CD14-positive monocyte (primary cell): ENCODE measurements at regions not wholly inside any gene's neighbourhood (a gene's known extent, or its start where the extent isn't known, plus 50 kb on each side); places are given as distances from the start of the nearest gene placed in this dataset.

Experiments
- DNase-seq, 3 donors: peaks; one replicate each; pipeline ENCODE4 v3.0.0-alpha.2; 2011 to 2022
- H2AFZ ChIP-seq: 2 replicates; pipeline ENCODE4 v1.6.0; 2012; ENCODE audit warnings: mild to moderate bottlenecking, low read depth, low read length, inconsistent platforms; ENCODE audit not compliant: insufficient read depth, poor library complexity, severe bottlenecking
- H3K27ac ChIP-seq, 2 donors: 1 replicate in 1 of 2; 2 replicates in 1 of 2; pipeline ENCODE4 v1.5.1; 2012 to 2013; ENCODE audit warnings: low read length in 2 of 2, control low read depth in 1 of 2, inconsistent platforms in 1 of 2, low read depth in 1 of 2, mild to moderate bottlenecking in 1 of 2
- H3K27me3 ChIP-seq, 2 donors: one replicate each; pipeline versions ENCODE4 v1.6.0 to v1.6.1; 2011 to 2013; ENCODE audit warnings: low read length in 2 of 2; ENCODE audit not compliant: control insufficient read depth in 2 of 2, insufficient read depth in 2 of 2
- H3K36me3 ChIP-seq, 2 donors: replicated peaks in 1 of 2; 1 replicate in 1 of 2; 2 replicates in 1 of 2; pipeline versions ENCODE4 v1.5.1 to v1.6.1; 2012 to 2013; ENCODE audit warnings: low read length in 2 of 2, control low read depth in 1 of 2, inconsistent platforms in 1 of 2, mild to moderate bottlenecking in 1 of 2; ENCODE audit not compliant: insufficient read depth in 2 of 2, control insufficient read depth in 1 of 2
- H3K4me1 ChIP-seq, 2 donors: 1 replicate in 1 of 2; 2 replicates in 1 of 2; pipeline versions ENCODE4 v1.5.1 to v1.6.1; 2012 to 2013; ENCODE audit warnings: low read length in 2 of 2, control low read depth in 1 of 2, inconsistent platforms in 1 of 2, mild to moderate bottlenecking in 1 of 2, moderate library complexity in 1 of 2; ENCODE audit not compliant: insufficient read depth in 2 of 2, control insufficient read depth in 1 of 2
- H3K4me2 ChIP-seq: replicated peaks from 2 replicates; pipeline ENCODE3; 2012; ENCODE audit warnings: low read length, moderate library complexity, mild to moderate bottlenecking; ENCODE audit not compliant: poor library complexity, severe bottlenecking; ENCODE audit errors: extremely low read depth
- H3K4me3 ChIP-seq, 3 experiments: fragments of 200-600 bp in 1 of 3; sonication (generic) in 1 of 3; replicated peaks in 1 of 3; 1 replicate in 2 of 3; 2 replicates in 1 of 3; pipeline ENCODE4 v1.5.1; 2011 to 2013; ENCODE audit warnings: low read length in 3 of 3, mild to moderate bottlenecking in 3 of 3, control low read depth in 2 of 3, low read depth in 2 of 3, inconsistent platforms in 1 of 3, moderate library complexity in 1 of 3
- H3K79me2 ChIP-seq: 2 replicates; pipeline ENCODE4 v1.6.0; 2012; ENCODE audit warnings: mild to moderate bottlenecking, control low read depth, inconsistent platforms, low read length, moderate library complexity; ENCODE audit not compliant: insufficient read depth
- H3K9ac ChIP-seq: 2 replicates; pipeline ENCODE4 v1.6.0; 2017; ENCODE audit warnings: low read length, mild to moderate bottlenecking; ENCODE audit not compliant: insufficient read depth, poor library complexity, severe bottlenecking
- H3K9me3 ChIP-seq, 2 donors: replicated peaks in 1 of 2; 1 replicate in 1 of 2; 2 replicates in 1 of 2; pipeline versions ENCODE4 v1.5.1 to v1.6.1; 2012 to 2013; ENCODE audit warnings: low read length in 2 of 2, control low read depth in 1 of 2; ENCODE audit not compliant: control insufficient read depth in 1 of 2, insufficient read depth in 1 of 2
- H4K20me1 ChIP-seq: 2 replicates; pipeline ENCODE4 v1.6.0; 2012; ENCODE audit warnings: mild to moderate bottlenecking, low read length, control low read depth, moderate library complexity; ENCODE audit not compliant: insufficient read depth
- H3K27ac Mint-ChIP-seq, 7 donors: one replicate each; pipeline ENCODE4 v1.8.0; 2020; ENCODE audit warnings: mild to moderate bottlenecking in 7 of 7, mixed read lengths in 7 of 7, moderate library complexity in 6 of 7, inconsistent platforms in 2 of 7
- H3K27me3 Mint-ChIP-seq, 3 donors: one replicate each; pipeline ENCODE4 v1.8.0; 2021 to 2022; ENCODE audit warnings: low read depth in 3 of 3, mild to moderate bottlenecking in 3 of 3, mixed read lengths in 3 of 3, moderate library complexity in 3 of 3, inconsistent platforms in 1 of 3
- H3K36me3 Mint-ChIP-seq, 2 donors: one replicate each; pipeline ENCODE4 v1.8.0; 2020; ENCODE audit warnings: mixed read lengths in 2 of 2, inconsistent platforms in 1 of 2, mild to moderate bottlenecking in 1 of 2
- H3K4me1 Mint-ChIP-seq: one replicate; pipeline ENCODE4 v1.8.0; 2020; ENCODE audit warnings: mild to moderate bottlenecking, mixed read lengths
- H3K4me3 Mint-ChIP-seq, 2 donors: one replicate each; pipeline ENCODE4 v1.8.0; 2020; ENCODE audit warnings: mild to moderate bottlenecking in 2 of 2, mixed read lengths in 2 of 2, moderate library complexity in 1 of 2
- H3K9me3 Mint-ChIP-seq, 7 donors: one replicate each; pipeline ENCODE4 v1.8.0; 2020 to 2022; ENCODE audit warnings: mixed read lengths in 7 of 7, mild to moderate bottlenecking in 6 of 7, moderate library complexity in 6 of 7, inconsistent platforms in 2 of 7
- CTCF ChIP-seq: fragments of 200-600 bp; IDR thresholded peaks from one replicate; pipeline ENCODE4 v1.8.0; 2022; ENCODE audit warnings: antibody characterized with exemption, mild to moderate bottlenecking
- WGBS: methylation state at CpG from one replicate; pipeline ENCODE4 v1.1.5; 2013; ENCODE audit warnings: missing lambda C conversion rate; ENCODE audit not compliant: insufficient coverage; 5-methylcytosine and 5-hydroxymethylcytosine counted together
- intact Hi-C, 2 donors: fragments of 100-400 bp; cut with micrococcal nuclease; formaldehyde crosslinking; loops; one replicate each; pipeline versions ENCODE4 v1.15.0 to v1.15.1; 2023

GRCh38 chrX:9135901-9136510, 102.1 kb upstream of the FAM9B start:
- intact Hi-C loops = no loop called here
- Mint-ChIP-seq H3K27ac (no peak overlapping the region), H3K36me3 (no peaks in the 10 kb centered on the region), H3K4me1 (no peaks in the 10 kb centered on the region), H3K4me3 (no peak overlapping the region), H3K9me3 (peaks cover 3 to 11% (median 5%) of the 10 kb centered on the region in 7 donors), H3K27me3 (peaks cover 0 to 3% (median 2%) of the 10 kb centered on the region in 3 donors)
- no peaks in the 10 kb centered on the region for H3K4me1 ChIP-seq
- no peaks in the 10 kb centered on the region for H4K20me1 ChIP-seq
- no peaks in the 10 kb centered on the region for H3K36me3 ChIP-seq
- TF ChIP-seq CTCF = no peak
- H3K9ac ChIP-seq = no peak overlapping the region
- no peak overlapping the region for H3K4me3 ChIP-seq
- H3K9me3 ChIP-seq = peaks cover 3 to 4% of the 10 kb centered on the region in 2 donors
- H3K4me2 ChIP-seq = no peak overlapping the region
- WGBS = no CpG with 5 or more reads among the region's 6 CpGs
- H3K27me3 ChIP-seq = peaks cover 0 to 12% of the 10 kb centered on the region in 2 donors
- no peaks in the 10 kb centered on the region for H3K79me2 ChIP-seq
- no peak overlapping the region for H2AFZ ChIP-seq
- DNase-seq = no peak
- H3K27ac ChIP-seq = no peak overlapping the region

DNA sequence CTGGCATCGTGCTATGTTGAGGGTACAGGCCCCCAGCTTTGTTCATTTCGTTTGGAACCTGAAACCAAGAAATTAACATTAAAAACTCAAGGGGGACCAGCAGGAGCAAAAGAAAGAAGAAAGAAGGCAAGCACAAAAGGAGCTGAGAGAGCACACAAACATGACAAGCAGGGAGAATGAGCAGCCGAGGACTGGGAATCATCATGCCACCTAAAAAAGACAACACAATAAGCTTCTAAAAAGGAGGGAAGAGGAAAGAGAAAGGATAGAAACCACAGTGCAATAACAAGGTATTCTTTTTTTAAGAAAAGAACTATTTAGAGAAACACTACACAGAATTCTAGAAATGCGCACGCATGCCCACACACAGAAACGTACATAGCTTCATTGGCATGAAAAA, 103.2 kb upstream of the FAM9B start:
- no peaks in the 10 kb centered on the region for H3K4me1 ChIP-seq
- no peak overlapping the region for H3K27ac Mint-ChIP-seq
- no peak for TF ChIP-seq CTCF
- no peak overlapping the region for H3K4me3 Mint-ChIP-seq
- H3K4me3 ChIP-seq = no peak overlapping the region
- H3K4me1 Mint-ChIP-seq = no peaks in the 10 kb centered on the region
- no peaks in the 10 kb centered on the region for H3K36me3 ChIP-seq
- H3K27ac ChIP-seq = no peak overlapping the region
- no peaks in the 10 kb centered on the region for H3K79me2 ChIP-seq
- intact Hi-C loops = no loop called here
- peaks cover 0 to 16% of the 10 kb centered on the region in 2 donors for H3K27me3 ChIP-seq
- H3K36me3 Mint-ChIP-seq = no peaks in the 10 kb centered on the region
- H3K9ac ChIP-seq = no peak overlapping the region
- H3K9me3 ChIP-seq = peaks cover 3 to 4% of the 10 kb centered on the region in 2 donors
- peaks cover 3 to 11% (median 5%) of the 10 kb centered on the region in 7 donors for H3K9me3 Mint-ChIP-seq
- H2AFZ ChIP-seq = no peak overlapping the region
- H4K20me1 ChIP-seq = no peaks in the 10 kb centered on the region
- 100% methylated on average over 1 of the region's 6 CpGs for WGBS
- no peak overlapping the region for H3K4me2 ChIP-seq
- peaks cover 0 to 3% (median 2%) of the 10 kb centered on the region in 3 donors for H3K27me3 Mint-ChIP-seq
- DNase-seq = no peak
